ENCODE measurements at regions not wholly inside any gene's neighbourhood (a gene's known extent, or its start where the extent isn't known, plus 50 kb on each side); places are given as distances from the start of the nearest gene placed in this dataset.

GRCh38 chr5:36792560-36793180 is 83.9 kb upstream of the NIPBL start:
- TF ChIP-seq TAF1 (IDR thresholded peaks at IDR 0.05; ENCODE audit: borderline replicate concordance, insufficient read depth, low read length): no peak
- TF ChIP-seq POLR2AphosphoS5 (IDR thresholded peaks at IDR 0.05; ENCODE audit: low read depth, low read length): no peak
- TF ChIP-seq FOXP2 (optimal IDR thresholded peaks at IDR 0.05; ENCODE audit: borderline replicate concordance, extremely low read depth, extremely low read length, insufficient read depth): no peak

GRCh38 chr5:36795366-36795765 is 81.2 kb upstream of the NIPBL start:
- TF ChIP-seq TAF1 (IDR thresholded peaks at IDR 0.05; ENCODE audit: borderline replicate concordance, insufficient read depth, low read length): no peak
- no peak for TF ChIP-seq SIN3A (IDR thresholded peaks at IDR 0.05; ENCODE audit: borderline replicate concordance, insufficient read depth, low read length)
- no peak for TF ChIP-seq FOXP2 (optimal IDR thresholded peaks at IDR 0.05; ENCODE audit: borderline replicate concordance, extremely low read depth, extremely low read length, insufficient read depth)
- TF ChIP-seq REST (IDR thresholded peaks at IDR 0.05; ENCODE audit: insufficient read depth in 1 of 2, low read depth in 2 of 2, low read length in 2 of 2): no peak
- no peak for TF ChIP-seq POLR2AphosphoS5 (IDR thresholded peaks at IDR 0.05; ENCODE audit: low read depth, low read length)

- TF ChIP-seq SIN3A (IDR thresholded peaks at IDR 0.05; ENCODE audit: borderline replicate concordance, insufficient read depth, low read length) (no peak), POLR2AphosphoS5 (IDR thresholded peaks at IDR 0.05; ENCODE audit: low read depth, low read length) (no peak), FOXP2 (optimal IDR thresholded peaks at IDR 0.05; ENCODE audit: borderline replicate concordance, extremely low read depth, extremely low read length, insufficient read depth) (no peak), TAF1 (IDR thresholded peaks at IDR 0.05; ENCODE audit: borderline replicate concordance, insufficient read depth, low read length) (no peak), REST (IDR thresholded peaks at IDR 0.05; ENCODE audit: insufficient read depth in 1 of 2, low read depth in 2 of 2, low read length in 2 of 2) (no peak)
Measured at GRCh38 chr5:36796155-36796554, 80.4 kb upstream of the NIPBL start.

GRCh38 chr5:36801523-36801922 is 75.0 kb upstream of the NIPBL start:
- TF ChIP-seq TAF1 (IDR thresholded peaks at IDR 0.05; ENCODE audit: borderline replicate concordance, insufficient read depth, low read length) (no peak), POLR2AphosphoS5 (IDR thresholded peaks at IDR 0.05; ENCODE audit: low read depth, low read length) (no peak), FOXP2 (optimal IDR thresholded peaks at IDR 0.05; ENCODE audit: borderline replicate concordance, extremely low read depth, extremely low read length, insufficient read depth) (no peak), SIN3A (IDR thresholded peaks at IDR 0.05; ENCODE audit: borderline replicate concordance, insufficient read depth, low read length) (no peak), REST (IDR thresholded peaks at IDR 0.05; ENCODE audit: insufficient read depth in 1 of 2, low read depth in 2 of 2, low read length in 2 of 2) (no peak)

- TF ChIP-seq FOXP2 (optimal IDR thresholded peaks at IDR 0.05; ENCODE audit: borderline replicate concordance, extremely low read depth, extremely low read length, insufficient read depth): no peak
- no peak for TF ChIP-seq SIN3A (IDR thresholded peaks at IDR 0.05; ENCODE audit: borderline replicate concordance, insufficient read depth, low read length)
- TF ChIP-seq REST (IDR thresholded peaks at IDR 0.05; ENCODE audit: insufficient read depth in 1 of 2, low read depth in 2 of 2, low read length in 2 of 2): no peak
- TF ChIP-seq TAF1 (IDR thresholded peaks at IDR 0.05; ENCODE audit: borderline replicate concordance, insufficient read depth, low read length): no peak
- no peak for TF ChIP-seq POLR2AphosphoS5 (IDR thresholded peaks at IDR 0.05; ENCODE audit: low read depth, low read length)
Measured at GRCh38 chr5:36802187-36802586, 74.4 kb upstream of the NIPBL start.

Data from PFSK-1 (cell line).